NCI-H2196 (cell line): ENCODE measurements at regions not wholly inside any gene's neighbourhood (a gene's known extent, or its start where the extent isn't known, plus 50 kb on each side); places are given as distances from the start of the nearest gene placed in this dataset.

Experiments used
- DNase-seq: peaks from one replicate; lab custom pipeline; 2025; ENCODE audit not compliant: unreplicated experiment; lab: John Stamatoyannopoulos, UW

DNA sequence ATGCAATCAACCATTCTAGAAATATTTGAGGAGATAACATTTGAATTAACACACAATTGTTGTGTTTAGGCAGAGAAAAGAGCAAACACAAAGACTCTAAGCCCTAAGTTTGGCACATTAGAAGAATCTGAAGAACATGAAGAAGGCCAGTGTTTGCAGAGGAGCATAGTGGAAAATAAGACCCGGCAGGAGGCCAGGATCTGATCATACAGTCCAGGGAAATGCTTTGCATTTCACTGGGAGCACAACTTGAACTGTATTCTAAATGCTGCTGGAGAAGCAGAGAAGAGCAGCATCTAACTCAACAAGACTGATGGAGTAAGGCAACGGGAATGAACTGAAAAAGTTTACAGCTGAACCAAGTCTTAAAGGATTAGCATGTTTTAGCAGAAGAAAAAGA lies 463.4 kb downstream of the ZNF608 start:
- DNase-seq = no peak

DNA sequence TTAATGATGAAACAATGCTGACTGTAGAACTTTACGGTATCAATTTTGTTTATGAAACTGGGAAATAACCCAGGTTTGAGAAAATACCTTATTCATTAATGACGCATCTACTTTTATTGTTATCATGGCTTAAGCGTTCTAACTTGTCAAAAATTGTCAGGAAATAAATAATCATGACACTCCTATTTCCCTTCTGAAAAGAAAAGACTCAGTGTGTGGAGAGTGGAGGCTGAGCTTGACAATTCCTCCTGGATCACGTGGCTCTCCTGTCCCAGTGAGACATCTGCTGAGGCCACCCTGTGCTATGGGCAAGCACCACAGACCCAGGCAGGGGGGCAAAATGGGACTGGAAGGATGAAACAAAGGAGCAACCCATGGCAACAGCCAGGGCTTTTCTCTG lies 466.4 kb downstream of the ZNF608 start:
- no peak for DNase-seq

DNA sequence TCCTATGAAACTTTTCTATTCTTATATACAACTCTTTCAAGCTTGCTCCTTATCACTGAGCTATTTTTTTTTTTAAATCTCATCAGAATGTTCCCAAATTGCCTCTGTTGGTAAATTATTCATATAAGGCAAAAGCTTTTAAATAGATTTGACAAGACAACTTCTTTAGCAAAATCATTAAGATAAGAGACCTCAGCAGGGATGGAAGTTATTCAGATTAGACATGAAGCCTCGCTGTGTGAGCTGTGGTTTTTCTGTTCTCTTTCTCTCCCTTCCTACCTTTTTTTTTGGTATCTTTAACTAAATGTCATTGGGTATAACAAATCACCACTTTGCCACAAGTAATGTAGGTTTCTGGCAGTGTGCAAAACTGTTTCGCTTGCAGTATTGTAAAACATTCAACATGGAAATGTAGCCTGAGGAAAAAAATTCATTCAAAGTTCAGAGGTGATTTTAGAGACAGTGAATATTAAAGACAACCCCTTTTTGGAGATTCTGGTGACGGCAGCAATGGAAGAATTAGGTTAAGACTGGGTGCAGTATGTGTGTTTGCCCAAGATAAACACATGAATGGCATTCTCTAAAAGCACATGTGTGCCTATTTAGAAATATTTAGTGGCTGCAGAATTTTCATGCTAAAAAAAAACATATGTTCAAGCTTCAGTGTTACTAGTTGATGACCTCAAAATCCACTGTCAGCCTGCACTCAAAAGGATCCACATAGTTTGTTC lies 467.1 kb downstream of the ZNF608 start:
- no peak for DNase-seq

DNA sequence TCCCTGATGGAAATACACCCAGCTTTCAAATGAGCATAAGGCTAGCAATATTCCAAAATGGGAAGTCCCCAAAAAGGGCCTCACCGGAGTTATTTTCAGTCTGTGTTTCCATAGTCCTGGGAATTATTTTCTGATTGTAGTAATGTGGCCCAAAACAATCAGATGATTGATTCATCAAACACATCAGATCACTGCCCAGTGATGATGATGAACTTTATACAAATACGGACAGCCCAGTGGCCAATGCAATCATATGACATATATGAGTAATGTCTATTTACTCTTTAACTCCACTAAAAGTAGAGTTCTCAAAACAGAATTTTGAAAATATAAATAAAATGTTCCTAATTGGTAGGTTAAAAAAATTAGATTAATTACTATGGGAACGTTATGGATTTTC lies 467.8 kb downstream of the ZNF608 start:
- no peak for DNase-seq

DNA sequence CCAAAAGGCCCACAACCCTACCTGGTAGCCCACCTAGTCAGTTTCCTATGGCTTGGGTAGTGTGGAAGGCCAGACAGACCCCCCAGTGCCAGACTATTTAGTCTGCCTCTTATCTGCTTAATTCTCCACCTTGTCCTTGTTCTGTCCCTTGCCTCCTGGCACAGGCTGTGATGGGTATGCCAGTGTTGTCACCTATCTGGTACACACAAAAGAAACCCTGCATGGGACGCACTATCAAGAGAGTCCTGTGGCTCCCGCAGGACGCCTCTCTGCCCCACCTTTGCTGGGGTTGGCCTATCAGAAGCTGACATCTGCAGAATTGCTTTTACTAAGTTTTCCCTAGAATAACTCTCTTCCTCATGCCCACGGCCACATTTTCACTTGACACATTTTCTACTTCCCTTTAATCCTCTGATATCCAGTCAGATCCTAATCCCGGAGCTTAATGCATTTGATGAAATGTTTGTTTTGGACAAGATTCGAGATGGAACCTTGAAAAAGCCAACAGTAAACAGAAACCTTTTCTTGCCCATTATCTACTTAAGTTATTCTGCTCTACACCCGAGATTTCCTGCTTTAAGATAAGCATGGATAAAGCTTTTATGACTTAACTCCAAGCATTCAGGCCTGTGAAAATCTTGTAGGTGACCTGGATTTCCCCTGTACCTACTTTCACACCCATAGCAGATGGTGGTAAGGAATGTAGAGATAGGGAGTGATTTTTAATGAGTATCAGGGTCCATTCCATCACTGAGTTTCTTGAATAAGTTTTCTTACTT lies 468.5 kb downstream of the ZNF608 start:
- no peak for DNase-seq

DNA sequence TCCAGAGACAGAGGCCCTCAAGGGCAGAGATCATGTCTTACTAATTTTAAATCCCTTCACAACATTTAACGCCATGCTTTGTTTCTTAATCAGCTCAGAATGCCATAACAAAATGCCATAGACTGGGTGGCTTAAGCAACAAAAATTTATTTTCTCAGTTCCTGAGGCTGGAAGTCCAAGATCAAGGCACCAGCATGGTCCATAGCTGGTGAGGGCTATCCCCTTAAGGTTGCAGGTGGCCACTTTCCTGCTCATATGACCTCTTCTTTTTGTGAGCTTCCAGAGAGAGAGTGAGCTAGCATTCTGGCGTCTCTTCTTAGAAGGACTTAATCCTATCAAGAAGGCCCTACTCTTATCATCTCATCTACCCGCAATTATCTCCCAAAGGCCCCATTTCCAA lies 470.3 kb downstream of the ZNF608 start:
- DNase-seq = no peak

DNA sequence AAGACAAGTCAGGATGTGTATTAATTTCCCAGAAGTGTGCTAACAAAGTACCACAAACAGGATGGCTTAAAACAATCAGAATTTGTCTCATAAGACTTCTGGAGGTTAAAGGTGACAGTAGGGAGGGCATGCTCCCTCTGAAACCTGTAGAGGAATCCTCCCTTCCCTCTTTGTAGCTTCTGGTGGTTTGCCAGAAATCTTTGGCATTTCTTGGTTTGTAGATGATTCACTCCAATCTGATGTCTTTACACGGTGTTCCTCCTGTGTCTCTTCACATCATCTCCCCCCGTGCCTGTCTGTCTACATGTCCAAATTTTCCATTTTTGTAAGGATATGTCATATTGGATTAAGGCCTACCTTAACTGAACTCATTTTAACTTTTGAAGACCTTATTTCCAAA lies 471.5 kb downstream of the ZNF608 start:
- DNase-seq = peak; percentile 6

DNA sequence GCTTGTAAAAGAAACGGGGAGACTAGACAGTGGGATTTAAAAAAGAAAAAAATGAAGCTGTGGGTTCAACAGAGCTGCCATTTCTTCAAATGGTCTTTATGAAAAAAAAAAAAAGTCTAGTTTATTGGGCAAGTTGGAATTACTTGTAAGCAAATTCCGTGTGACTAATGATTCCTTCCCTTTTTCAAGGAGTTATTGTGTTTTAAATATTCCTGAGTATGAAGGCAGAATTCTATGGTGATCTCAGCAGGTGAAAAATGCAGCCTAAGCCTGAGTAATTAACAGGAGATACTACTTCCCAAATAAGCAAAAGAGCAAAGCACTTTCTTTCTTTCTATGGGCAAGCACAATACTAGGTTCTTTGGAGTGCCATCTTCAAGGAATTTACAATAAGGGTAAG lies 481.9 kb downstream of the ZNF608 start:
- no peak for DNase-seq

DNA sequence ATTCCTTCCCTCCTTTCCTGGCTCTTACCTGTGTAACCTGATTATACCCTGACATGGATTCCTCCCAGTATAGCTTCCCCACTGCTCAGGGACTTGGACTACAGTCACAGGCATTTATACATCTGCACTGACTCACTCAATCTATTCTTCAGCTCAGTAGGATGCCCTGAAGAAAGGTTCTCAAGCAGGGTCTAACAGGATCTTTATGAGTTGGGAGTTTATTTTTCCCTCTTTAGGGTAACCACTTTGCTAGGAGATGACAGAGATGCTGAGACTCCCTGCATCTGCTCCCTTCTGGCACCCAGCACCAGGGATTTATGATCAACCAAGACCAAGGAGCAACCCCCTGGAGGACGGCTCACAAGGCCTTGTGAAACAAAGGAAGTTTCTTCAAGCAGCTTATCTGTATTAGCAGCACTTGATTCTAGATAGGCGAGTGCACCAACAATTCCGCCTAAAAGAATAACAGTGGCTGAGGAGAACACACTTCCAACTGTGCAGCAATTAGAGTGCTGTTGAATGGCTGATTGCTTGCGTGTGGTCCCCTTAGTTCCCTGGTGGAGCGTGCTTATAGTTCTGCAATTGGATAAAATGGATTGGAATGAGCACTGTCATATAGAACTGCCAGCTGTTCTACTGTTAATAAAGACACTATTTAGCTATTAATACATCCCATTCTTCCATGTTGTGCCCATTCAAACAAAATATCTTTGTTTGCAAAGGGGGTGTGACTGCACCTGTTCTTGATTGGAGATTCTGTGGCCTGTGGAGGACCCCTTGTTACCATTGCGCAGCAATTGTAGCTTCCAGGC lies 482.6 kb downstream of the ZNF608 start:
- DNase-seq = no peak

DNA sequence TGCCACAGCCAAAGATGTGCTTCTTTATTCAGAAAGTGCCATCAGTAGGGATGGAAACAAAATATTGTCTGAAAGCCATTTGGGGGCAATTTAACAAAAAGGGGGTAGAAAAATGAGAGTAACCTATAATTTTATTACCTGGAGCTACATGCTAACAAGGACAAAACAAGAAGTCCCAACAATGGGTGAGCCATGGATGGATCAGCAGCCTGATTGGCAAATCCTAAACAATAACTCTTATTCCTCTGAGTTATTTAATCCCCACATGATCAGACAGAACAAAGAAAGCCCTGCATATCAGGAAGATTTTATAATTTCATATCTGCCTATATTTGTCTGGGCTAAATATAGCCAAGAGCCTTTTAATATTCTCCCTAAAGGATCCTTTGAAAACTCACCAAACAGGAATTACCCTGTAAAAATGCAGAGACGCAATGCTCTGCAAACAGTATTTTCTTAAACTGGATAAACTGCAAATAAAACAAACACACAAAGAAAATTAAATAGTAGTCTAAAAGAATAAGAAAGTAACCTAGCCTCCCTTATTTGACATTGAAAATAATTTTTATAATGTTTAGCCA lies 483.4 kb downstream of the ZNF608 start:
- no peak for DNase-seq

DNA sequence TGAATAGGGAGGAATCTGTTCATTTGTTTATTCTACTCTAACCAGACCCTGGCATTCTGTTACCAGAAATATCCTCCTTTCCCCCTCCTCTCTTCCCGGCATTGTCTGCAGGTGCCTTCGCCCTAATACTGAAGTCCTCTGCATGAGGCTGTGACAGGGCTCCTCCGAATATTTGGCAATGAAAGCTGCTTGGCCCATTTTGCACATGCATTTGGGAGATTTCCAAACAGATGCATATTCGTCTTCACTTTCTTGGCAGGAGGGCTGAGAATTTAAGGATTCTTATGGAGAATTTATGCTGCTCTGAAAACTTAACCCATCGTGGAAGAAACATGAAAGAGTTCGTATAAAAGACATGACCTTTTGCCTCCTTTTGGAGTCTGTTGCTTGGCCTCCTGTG lies 484.0 kb downstream of the ZNF608 start:
- DNase-seq = no peak

DNA sequence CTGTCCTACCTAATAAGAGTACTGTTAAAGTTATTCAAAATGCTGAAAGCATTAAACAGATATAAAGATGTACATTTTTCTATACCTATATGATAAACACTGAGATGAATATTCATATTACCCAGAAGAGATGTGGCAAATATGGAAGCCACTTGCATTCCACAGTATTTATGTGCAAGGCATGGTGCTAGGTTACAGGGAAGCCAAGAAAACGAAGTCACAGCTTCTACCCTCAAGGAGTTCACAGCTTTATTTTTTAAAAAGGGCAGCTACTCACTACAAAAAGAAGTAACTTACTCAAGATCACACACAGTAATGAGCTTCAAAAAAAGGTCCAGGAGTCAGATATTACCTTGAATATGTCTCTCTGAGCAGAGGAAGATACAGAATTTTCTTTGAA lies 484.6 kb downstream of the ZNF608 start:
- DNase-seq = no peak

DNA sequence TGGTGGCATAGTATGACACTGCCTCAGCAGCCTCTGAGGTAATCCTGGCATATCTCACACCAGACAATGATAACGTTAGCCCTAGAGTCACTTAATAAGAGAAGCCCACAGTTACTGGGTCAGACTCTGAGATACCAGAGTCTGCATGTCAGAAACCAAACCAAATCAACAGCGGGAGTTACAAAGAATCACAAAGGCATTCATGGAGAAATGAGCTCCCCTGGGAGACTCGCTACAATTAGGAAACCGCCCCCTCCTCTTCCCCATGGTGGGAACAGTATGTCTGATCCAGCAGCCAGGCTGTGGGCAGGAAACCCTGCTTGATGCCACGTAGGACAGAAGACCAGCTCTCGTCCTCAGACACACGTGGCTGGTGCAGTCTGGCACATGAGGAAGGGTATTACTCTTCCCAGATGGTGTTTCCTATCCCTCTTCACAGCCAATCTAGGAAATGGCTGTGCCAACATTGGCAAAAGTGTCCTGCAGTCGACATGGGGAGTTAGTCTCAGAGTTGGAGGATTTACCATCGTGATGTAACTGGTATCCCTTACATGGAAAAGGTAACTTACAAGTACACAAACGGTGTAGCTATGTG lies 485.4 kb downstream of the ZNF608 start:
- no peak for DNase-seq

DNA sequence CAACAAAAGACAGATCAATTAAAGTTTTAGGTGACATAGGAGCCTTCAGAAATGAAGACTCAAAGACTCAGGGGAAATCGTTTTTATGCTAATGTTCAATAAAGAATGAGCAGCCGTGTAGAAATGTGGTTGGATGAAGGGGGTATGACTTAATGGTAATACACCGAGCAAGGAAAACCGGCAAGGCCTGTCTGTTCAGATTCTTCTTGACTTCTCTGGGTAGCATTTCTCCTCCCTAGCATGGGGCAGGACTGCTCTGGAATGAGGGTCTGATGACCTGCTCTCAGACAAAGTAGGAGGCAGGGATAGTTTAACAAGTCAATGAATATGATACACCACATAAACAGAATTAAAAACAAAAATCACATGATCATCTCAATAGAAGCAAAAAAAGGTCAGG lies 487.4 kb downstream of the ZNF608 start:
- no peak for DNase-seq

DNA sequence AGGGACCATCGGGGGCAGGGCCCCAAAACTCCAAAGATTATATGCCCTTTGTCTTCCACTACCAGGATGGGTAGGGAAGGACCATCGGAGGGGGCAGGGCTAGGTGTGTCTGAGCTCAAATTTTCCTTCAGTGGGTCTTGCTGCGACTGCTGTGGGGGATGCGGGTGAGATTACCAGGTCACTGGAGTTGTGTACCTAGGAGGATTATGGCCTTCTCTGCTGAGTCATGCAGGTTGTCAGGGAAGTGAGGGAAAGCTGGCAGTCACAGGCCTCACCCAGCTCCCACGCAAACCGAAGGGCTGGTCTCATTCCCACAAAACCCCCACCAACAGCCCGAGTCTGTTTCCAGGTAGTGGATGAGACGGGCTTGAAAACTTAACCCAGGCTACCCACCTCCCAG lies 489.4 kb downstream of the ZNF608 start:
- DNase-seq = no peak

DNA sequence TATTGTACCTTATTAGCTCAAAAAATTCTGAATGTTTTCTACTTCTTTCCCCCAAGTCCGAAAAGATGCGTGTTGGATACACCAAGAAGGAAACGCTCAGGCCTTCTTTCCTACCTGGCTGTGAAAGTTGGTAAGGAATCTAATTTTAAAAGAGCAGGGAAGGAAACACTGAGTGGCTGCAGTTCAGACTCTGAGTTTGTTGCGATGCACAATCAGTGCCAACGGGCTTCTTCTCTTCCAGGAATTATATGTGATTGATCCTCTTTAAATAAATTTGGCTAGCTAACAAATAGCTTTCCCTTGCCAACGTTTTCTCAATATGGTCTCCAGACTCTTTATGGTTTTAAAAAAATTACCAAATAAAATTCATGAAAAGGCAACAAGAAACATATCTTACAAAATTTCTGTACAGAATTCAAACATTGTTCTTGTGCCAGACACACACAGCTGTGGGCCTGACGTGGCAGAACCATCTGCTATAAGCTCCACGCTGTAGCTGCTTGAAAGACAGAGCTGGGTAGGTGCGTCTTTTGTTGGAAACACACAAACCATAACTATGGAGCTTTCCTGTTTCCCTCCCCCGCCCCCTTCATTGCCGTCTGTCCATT lies 493.1 kb downstream of the ZNF608 start:
- DNase-seq = no peak

DNA sequence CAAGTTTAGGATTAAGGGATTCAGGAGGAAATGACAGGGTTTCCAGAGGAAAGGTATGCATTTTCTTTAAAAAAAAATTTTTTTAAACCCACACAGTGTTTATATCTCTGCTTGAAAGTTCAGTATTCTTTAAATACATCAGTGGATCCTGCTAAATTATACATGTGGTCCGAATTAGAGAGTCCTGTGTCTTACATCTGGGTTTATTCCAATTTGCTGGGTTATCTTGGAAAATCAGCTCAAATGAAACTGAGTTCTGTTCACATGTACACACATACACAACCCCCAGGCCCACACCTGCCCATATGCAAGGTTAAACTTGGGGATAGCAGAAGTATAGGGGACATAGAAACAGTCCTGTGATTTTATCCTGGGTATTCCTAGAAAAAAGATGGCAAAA lies 493.7 kb downstream of the ZNF608 start:
- no peak for DNase-seq

DNA sequence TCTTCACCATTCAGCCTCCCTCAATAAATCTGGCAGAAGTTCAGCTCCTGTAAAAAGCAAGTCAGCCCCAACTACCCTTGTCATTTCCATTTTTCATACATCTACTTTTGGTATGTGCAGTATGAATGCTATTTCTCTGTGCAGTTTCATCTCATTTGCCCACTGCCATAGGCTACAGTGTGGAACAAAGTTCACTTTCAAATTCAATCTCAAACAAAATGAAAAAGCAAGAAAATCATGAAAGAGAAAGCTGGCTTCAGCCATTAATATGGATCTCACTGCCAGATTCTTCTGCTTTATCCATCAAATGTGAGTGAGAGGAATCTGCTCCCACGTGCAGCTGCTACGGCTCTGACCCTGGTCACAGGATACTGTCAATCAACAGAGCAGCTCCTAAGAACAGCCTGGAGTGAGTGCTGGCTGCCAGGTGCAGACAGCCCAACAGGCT lies 494.2 kb downstream of the ZNF608 start:
- no peak for DNase-seq

DNA sequence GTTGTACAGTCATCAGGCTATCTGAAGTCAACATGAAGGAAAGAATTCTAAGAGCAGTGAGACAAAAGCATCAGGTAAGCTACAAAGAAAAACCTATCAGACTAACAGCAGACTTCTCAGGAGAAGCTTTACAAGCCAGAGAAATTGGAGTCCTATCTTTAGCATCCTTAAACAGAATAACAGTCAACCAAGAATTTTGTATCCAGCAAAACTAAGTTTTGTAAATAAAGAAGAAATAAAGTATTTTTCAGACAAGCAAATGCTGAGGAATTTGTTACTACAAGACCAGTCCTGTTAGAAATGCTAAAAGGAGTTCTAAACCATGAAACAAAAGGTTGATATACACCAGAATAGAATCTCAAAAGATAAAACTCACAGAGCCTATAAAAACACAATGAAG lies 501.2 kb downstream of the ZNF608 start:
- DNase-seq = no peak

DNA sequence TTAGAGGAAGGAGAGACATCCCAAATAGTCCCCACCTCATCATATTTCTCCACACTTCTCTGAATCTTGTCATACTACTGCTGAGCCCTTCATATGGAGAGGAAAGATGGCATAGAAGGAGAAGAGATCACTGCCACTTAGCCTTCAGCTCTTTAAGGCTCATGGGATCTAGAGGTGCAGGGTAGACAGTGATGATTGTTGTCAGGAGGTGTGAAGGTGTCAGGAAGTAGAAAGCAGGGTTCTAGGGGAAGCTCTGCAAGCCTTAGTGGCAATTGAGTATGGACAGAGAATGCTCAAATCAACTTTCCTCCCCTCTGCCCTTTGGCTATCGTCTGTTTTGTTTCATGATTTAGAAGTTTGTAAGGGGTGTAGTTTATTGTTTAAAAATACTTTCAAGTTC lies 505.7 kb downstream of the ZNF608 start:
- no peak for DNase-seq

DNA sequence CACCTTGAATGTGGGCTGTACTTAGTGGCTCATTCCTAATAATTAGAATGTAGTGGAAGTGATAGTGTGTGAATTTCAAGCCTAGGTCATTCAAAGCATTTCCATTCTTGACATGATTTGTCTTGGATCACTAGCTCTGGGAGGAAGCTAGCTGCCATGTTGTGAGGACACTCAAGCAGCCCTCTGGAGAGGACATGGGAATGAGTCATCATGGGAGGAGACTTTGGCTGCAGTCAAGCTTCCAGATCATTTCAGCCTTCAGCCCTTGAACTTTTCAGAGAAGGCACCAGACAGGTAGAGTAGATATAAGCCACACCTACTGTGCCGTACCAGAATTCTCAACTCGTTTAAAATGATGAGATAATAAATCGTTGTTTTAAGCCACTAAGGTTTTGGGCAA lies 506.9 kb downstream of the ZNF608 start:
- no peak for DNase-seq
